NOMO-1 treated with DMSO at 0.1 percent for 48 hours (cell line): ENCODE measurements at regions not wholly inside any gene's neighbourhood (a gene's known extent, or its start where the extent isn't known, plus 50 kb on each side); places are given as distances from the start of the nearest gene placed in this dataset.
"Not testable (repeated sequence)": the region's sequence is repeated elsewhere in the genome, so short reads cannot be mapped to it uniquely, and the experiment has no call there.

Experiments used
- DNase-seq: peaks from one replicate; lab custom pipeline; 2025; ENCODE audit not compliant: unreplicated experiment; lab: John Stamatoyannopoulos, UW

- no peak for DNase-seq
These were observed 256.2 kb upstream of the DDHD1 start for GRCh38 chr14:53409289-53409688.

GRCh38 chr14:53408175-53408879, 255.2 kb upstream of the DDHD1 start:
- no peak for DNase-seq

- DNase-seq = no peak
These were observed 253.4 kb upstream of the DDHD1 start for GRCh38 chr14:53406519-53406918.

GRCh38 chr14:53401646-53402045, 248.5 kb upstream of the DDHD1 start:
- DNase-seq = no peak

- DNase-seq = no peak
These were observed 245.9 kb upstream of the DDHD1 start for GRCh38 chr14:53399057-53399456.

- DNase-seq = no peak
These were observed 245.5 kb upstream of the DDHD1 start for GRCh38 chr14:53398616-53399015.

- not testable (repeated sequence) for DNase-seq
These were observed 242.1 kb upstream of the DDHD1 start for GRCh38 chr14:53395267-53395666.

GRCh38 chr14:53391631-53392285, 238.6 kb upstream of the DDHD1 start:
- DNase-seq = no peak

- no peak for DNase-seq
These were observed 238.0 kb upstream of the DDHD1 start for GRCh38 chr14:53391156-53391555.

- DNase-seq = no peak
These were observed 236.9 kb upstream of the DDHD1 start for GRCh38 chr14:53390008-53390407.

GRCh38 chr14:53389202-53389601, 236.1 kb upstream of the DDHD1 start:
- no peak for DNase-seq

- DNase-seq = no peak
These were observed 233.2 kb upstream of the DDHD1 start for GRCh38 chr14:53386362-53386761.

- no peak for DNase-seq
These were observed 231.4 kb upstream of the DDHD1 start for GRCh38 chr14:53384536-53384935.

- no peak for DNase-seq
These were observed 230.9 kb upstream of the DDHD1 start for GRCh38 chr14:53384073-53384472.

- DNase-seq = no peak
These were observed 228.8 kb upstream of the DDHD1 start for GRCh38 chr14:53381895-53382294.

- DNase-seq = no peak
These were observed 227.7 kb upstream of the DDHD1 start for GRCh38 chr14:53380867-53381225.

GRCh38 chr14:53380052-53380866, 227.1 kb upstream of the DDHD1 start:
- DNase-seq = no peak

- no peak for DNase-seq
These were observed 225.0 kb upstream of the DDHD1 start for GRCh38 chr14:53378142-53378541.

- no peak for DNase-seq
These were observed 222.9 kb upstream of the DDHD1 start for GRCh38 chr14:53376064-53376463.

GRCh38 chr14:53375599-53375998, 222.5 kb upstream of the DDHD1 start:
- no peak for DNase-seq

GRCh38 chr14:53368711-53369201, 215.6 kb upstream of the DDHD1 start:
- no peak for DNase-seq

- DNase-seq = no peak
These were observed 214.9 kb upstream of the DDHD1 start for GRCh38 chr14:53368066-53368465.
